ENCODE measurements at regions not wholly inside any gene's neighbourhood (a gene's known extent, or its start where the extent isn't known, plus 50 kb on each side); places are given as distances from the start of the nearest gene placed in this dataset.
"Not testable (repeated sequence)": the region's sequence is repeated elsewhere in the genome, so short reads cannot be mapped to it uniquely, and the experiment has no call there.

GRCh38 chr7:57653262-57653830, 203.4 kb downstream of the ZNF716 start:
- Histone ChIP-seq H3K9ac (ENCODE audit: low read depth, low read length, poor library complexity) (no peak overlapping the region), H3K79me1 (ENCODE audit: low read depth, low read length) (no peaks in the 10 kb centered on the region), H3K27me3 (ENCODE audit: control insufficient read depth in 3 of 3, insufficient read depth in 3 of 3, low read depth in 1 of 3, low read length in 3 of 3) (no peaks in the 10 kb centered on the region), H3K4ac (ENCODE audit: low read length) (no peak overlapping the region), H2AK5ac (ENCODE audit: low read depth, low read length) (no peak overlapping the region), H2BK12ac (ENCODE audit: low read length) (no peak overlapping the region), H3K18ac (ENCODE audit: low read length) (no peak overlapping the region), H3K14ac (ENCODE audit: low read length) (no peak overlapping the region), H4K8ac (ENCODE audit: low read depth, low read length) (no peak overlapping the region), H2BK5ac (ENCODE audit: low read length) (no peak overlapping the region), H3K36me3 (replicated peaks in 1 of 2; ENCODE audit: control insufficient read depth in 2 of 2, insufficient read depth in 2 of 2, low read length in 2 of 2) (no peaks in the 10 kb centered on the region), H3K9me3 (replicated peaks in 1 of 2; ENCODE audit: control insufficient read depth in 2 of 2, insufficient read depth in 1 of 2, low read depth in 1 of 2, low read length in 2 of 2) (peaks cover 0 to 25% of the 10 kb centered on the region in 2 donors), H4K91ac (ENCODE audit: low read depth, low read length, poor library complexity) (no peak overlapping the region), H2BK15ac (ENCODE audit: low read length) (no peak overlapping the region), H2AFZ (ENCODE audit: low read length) (no peak overlapping the region), H3K27ac (replicated peaks; ENCODE audit: low read length) (no peak overlapping the region), H3K4me1 (ENCODE audit: control insufficient read depth in 2 of 2, insufficient read depth in 1 of 2, low read depth in 1 of 2, low read length in 2 of 2) (no peaks in the 10 kb centered on the region), H3K4me2 (ENCODE audit: insufficient read depth, low read length, poor library complexity, severe bottlenecking) (no peak overlapping the region), H3K4me3 (ENCODE audit: low read length in 2 of 2) (peak overlapping the region in 1 of 2 donors; percentile 33), H2BK120ac (ENCODE audit: low read depth, low read length) (no peak overlapping the region), H3K23ac (ENCODE audit: low read depth, low read length, poor library complexity) (no peak overlapping the region)
- no CpG with 5 or more reads among the region's 36 CpGs for WGBS, 2 donors (ENCODE audit: extremely low coverage in 2 of 2, insufficient read length in 2 of 2, insufficient replicate concordance in 1 of 2)
- DNase-seq (ENCODE audit: low spot score) = no peak

GRCh38 chr7:57655156-57655871, 205.3 kb downstream of the ZNF716 start:
- H2BK120ac ChIP-seq (ENCODE audit: low read depth, low read length); H2AK5ac ChIP-seq (ENCODE audit: low read depth, low read length); H3K79me1 ChIP-seq (ENCODE audit: low read depth, low read length); H4K8ac ChIP-seq (ENCODE audit: low read depth, low read length); H3K9ac ChIP-seq (ENCODE audit: low read depth, low read length, poor library complexity); H3K18ac ChIP-seq (ENCODE audit: low read length); H3K27ac ChIP-seq (replicated peaks; ENCODE audit: low read length); H2BK12ac ChIP-seq (ENCODE audit: low read length); H3K36me3 ChIP-seq (replicated peaks in 1 of 2; ENCODE audit: control insufficient read depth in 2 of 2, insufficient read depth in 2 of 2, low read length in 2 of 2); H3K27me3 ChIP-seq (ENCODE audit: control insufficient read depth in 3 of 3, insufficient read depth in 3 of 3, low read depth in 1 of 3, low read length in 3 of 3); H3K14ac ChIP-seq (ENCODE audit: low read length); H2AFZ ChIP-seq (ENCODE audit: low read length); H3K4me2 ChIP-seq (ENCODE audit: insufficient read depth, low read length, poor library complexity, severe bottlenecking); H3K4me3 ChIP-seq (ENCODE audit: low read length in 2 of 2); H3K23ac ChIP-seq (ENCODE audit: low read depth, low read length, poor library complexity); DNase-seq (ENCODE audit: low spot score); H3K4ac ChIP-seq (ENCODE audit: low read length); H2BK5ac ChIP-seq (ENCODE audit: low read length); H3K4me1 ChIP-seq (ENCODE audit: control insufficient read depth in 2 of 2, insufficient read depth in 1 of 2, low read depth in 1 of 2, low read length in 2 of 2); H2BK15ac ChIP-seq (ENCODE audit: low read length); H4K91ac ChIP-seq (ENCODE audit: low read depth, low read length, poor library complexity): not testable (repeated sequence)
- peaks cover 0 to 14% of the 10 kb centered on the region in 2 donors for H3K9me3 ChIP-seq (replicated peaks in 1 of 2; ENCODE audit: control insufficient read depth in 2 of 2, insufficient read depth in 1 of 2, low read depth in 1 of 2, low read length in 2 of 2)
- WGBS, 2 donors (ENCODE audit: extremely low coverage in 2 of 2, insufficient read length in 2 of 2, insufficient replicate concordance in 1 of 2) = no CpG with 5 or more reads among the region's 31 CpGs

GRCh38 chr7:57659226-57659625, 209.2 kb downstream of the ZNF716 start:
- H3K4me2 ChIP-seq (ENCODE audit: insufficient read depth, low read length, poor library complexity, severe bottlenecking); H3K27me3 ChIP-seq (ENCODE audit: control insufficient read depth in 3 of 3, insufficient read depth in 3 of 3, low read depth in 1 of 3, low read length in 3 of 3); H2AK5ac ChIP-seq (ENCODE audit: low read depth, low read length); H3K27ac ChIP-seq (replicated peaks; ENCODE audit: low read length); DNase-seq (ENCODE audit: low spot score); H3K79me1 ChIP-seq (ENCODE audit: low read depth, low read length); H2BK15ac ChIP-seq (ENCODE audit: low read length); H3K18ac ChIP-seq (ENCODE audit: low read length); H3K4me3 ChIP-seq (ENCODE audit: low read length in 2 of 2); H3K9me3 ChIP-seq (replicated peaks in 1 of 2; ENCODE audit: control insufficient read depth in 2 of 2, insufficient read depth in 1 of 2, low read depth in 1 of 2, low read length in 2 of 2); H4K8ac ChIP-seq (ENCODE audit: low read depth, low read length); H3K4me1 ChIP-seq (ENCODE audit: control insufficient read depth in 2 of 2, insufficient read depth in 1 of 2, low read depth in 1 of 2, low read length in 2 of 2); H2BK5ac ChIP-seq (ENCODE audit: low read length); H2BK120ac ChIP-seq (ENCODE audit: low read depth, low read length); H4K91ac ChIP-seq (ENCODE audit: low read depth, low read length, poor library complexity); H3K9ac ChIP-seq (ENCODE audit: low read depth, low read length, poor library complexity); H3K36me3 ChIP-seq (replicated peaks in 1 of 2; ENCODE audit: control insufficient read depth in 2 of 2, insufficient read depth in 2 of 2, low read length in 2 of 2); H3K14ac ChIP-seq (ENCODE audit: low read length); H3K4ac ChIP-seq (ENCODE audit: low read length); H2AFZ ChIP-seq (ENCODE audit: low read length); H3K23ac ChIP-seq (ENCODE audit: low read depth, low read length, poor library complexity); H2BK12ac ChIP-seq (ENCODE audit: low read length): not testable (repeated sequence)
- no CpG with 5 or more reads among the region's 4 CpGs for WGBS, 2 donors (ENCODE audit: extremely low coverage in 2 of 2, insufficient read length in 2 of 2, insufficient replicate concordance in 1 of 2)

DNA sequence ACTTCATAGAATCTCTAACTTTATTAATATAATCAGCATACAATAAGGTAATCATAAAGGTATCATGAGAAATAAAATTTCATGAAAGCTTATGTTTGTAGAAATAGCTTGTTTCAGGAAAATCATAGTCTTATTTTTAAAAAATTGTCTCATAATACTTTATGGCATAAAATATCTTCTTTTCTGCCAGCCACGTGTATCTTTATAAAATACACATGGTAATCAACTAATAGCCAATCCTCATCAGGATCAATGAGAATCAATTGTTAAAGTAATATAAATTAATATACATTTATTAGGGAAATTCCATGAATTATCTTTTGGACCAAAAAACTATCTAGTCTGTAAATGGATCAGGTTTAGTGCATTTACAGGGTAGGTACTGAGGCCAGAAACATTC, 227.0 kb downstream of the ZNF716 start:
- not testable (repeated sequence) for H3K4me1 ChIP-seq (ENCODE audit: control insufficient read depth in 2 of 2, insufficient read depth in 1 of 2, low read depth in 1 of 2, low read length in 2 of 2); H2BK15ac ChIP-seq (ENCODE audit: low read length); H3K4me3 ChIP-seq (ENCODE audit: low read length in 2 of 2); H3K9ac ChIP-seq (ENCODE audit: low read depth, low read length, poor library complexity); H2BK5ac ChIP-seq (ENCODE audit: low read length); H2AFZ ChIP-seq (ENCODE audit: low read length); H4K91ac ChIP-seq (ENCODE audit: low read depth, low read length, poor library complexity); H3K27ac ChIP-seq (replicated peaks; ENCODE audit: low read length); H3K4ac ChIP-seq (ENCODE audit: low read length); H3K4me2 ChIP-seq (ENCODE audit: insufficient read depth, low read length, poor library complexity, severe bottlenecking); H3K36me3 ChIP-seq (replicated peaks in 1 of 2; ENCODE audit: control insufficient read depth in 2 of 2, insufficient read depth in 2 of 2, low read length in 2 of 2); H3K9me3 ChIP-seq (replicated peaks in 1 of 2; ENCODE audit: control insufficient read depth in 2 of 2, insufficient read depth in 1 of 2, low read depth in 1 of 2, low read length in 2 of 2); H3K79me1 ChIP-seq (ENCODE audit: low read depth, low read length); H2BK12ac ChIP-seq (ENCODE audit: low read length); H2BK120ac ChIP-seq (ENCODE audit: low read depth, low read length); DNase-seq (ENCODE audit: low spot score); H2AK5ac ChIP-seq (ENCODE audit: low read depth, low read length); H3K27me3 ChIP-seq (ENCODE audit: control insufficient read depth in 3 of 3, insufficient read depth in 3 of 3, low read depth in 1 of 3, low read length in 3 of 3); H4K8ac ChIP-seq (ENCODE audit: low read depth, low read length); H3K23ac ChIP-seq (ENCODE audit: low read depth, low read length, poor library complexity); H3K18ac ChIP-seq (ENCODE audit: low read length); H3K14ac ChIP-seq (ENCODE audit: low read length)
- no CpG with 5 or more reads among the region's 1 CpG for WGBS, 2 donors (ENCODE audit: extremely low coverage in 2 of 2, insufficient read length in 2 of 2, insufficient replicate concordance in 1 of 2)
